ENCODE measurements at regions not wholly inside any gene's neighbourhood (a gene's known extent, or its start where the extent isn't known, plus 50 kb on each side); places are given as distances from the start of the nearest gene placed in this dataset.
"Not testable (repeated sequence)": the region's sequence is repeated elsewhere in the genome, so short reads cannot be mapped to it uniquely, and the experiment has no call there.

DNA sequence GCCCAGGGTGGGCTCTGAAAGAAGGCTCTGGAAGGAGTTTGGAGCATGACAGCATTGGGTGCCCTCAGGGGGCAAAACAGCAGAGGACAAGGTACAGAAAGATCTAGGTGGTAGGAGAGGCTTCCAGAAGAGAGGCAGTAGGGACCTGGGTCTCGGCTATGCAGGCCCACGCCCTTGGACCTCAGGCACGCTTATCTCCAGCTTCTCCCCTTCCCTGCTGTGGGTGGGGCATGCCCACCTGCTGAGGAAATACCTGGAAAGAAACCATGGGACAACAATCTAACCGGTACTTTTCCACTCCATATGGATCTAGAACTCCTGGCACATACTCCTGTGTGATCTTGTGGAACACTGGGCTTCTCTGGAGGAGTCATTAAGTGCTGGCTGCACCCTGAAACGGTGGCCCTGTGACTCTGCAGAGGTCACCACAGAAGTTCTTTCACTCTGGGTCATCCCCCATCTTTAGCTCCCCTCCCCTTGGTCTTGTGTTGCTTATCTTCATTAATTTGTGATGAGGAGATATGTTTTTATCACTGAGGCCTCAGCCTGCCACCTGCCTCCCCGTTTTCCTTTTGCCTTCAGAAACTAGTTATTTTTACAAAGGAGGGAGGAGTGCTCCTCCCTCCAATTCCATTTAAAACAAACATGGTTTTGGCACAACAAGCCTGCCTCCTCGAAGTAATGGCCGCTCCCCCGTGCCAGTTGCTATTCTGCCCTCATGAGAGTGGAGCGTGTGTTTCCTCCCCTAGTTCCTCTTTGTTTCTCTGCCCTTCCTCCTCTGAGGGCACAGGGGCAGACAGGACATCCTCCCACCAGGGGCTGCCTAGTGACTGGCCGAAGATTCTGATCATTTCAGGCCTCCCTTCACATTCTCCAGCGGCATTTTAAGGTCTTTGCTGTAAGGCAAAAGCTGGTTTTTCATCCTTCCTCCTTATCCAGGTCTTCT is 78.0 kb upstream of the ATP5PO start:
- DNase-seq = no peak

DNA sequence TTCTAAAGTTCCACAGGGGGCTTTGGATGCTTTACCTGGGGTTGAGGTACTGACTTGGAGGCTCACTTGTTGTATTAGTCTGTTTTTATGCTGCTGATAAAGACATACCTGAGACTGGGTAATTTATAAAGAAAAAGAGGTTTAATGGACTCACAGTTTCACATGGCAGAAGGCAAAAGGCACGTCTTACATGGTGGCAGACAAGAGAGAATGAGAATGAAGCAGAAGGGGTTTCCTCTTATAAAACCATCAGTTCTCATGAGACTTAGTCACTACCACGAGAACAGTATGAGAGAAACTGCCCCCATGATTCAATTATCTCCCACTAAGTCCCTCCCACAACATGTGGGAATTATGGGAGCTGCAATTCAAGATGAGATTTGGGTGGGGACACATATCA is 76.8 kb upstream of the ATP5PO start:
- DNase-seq = not testable (repeated sequence)

DNA sequence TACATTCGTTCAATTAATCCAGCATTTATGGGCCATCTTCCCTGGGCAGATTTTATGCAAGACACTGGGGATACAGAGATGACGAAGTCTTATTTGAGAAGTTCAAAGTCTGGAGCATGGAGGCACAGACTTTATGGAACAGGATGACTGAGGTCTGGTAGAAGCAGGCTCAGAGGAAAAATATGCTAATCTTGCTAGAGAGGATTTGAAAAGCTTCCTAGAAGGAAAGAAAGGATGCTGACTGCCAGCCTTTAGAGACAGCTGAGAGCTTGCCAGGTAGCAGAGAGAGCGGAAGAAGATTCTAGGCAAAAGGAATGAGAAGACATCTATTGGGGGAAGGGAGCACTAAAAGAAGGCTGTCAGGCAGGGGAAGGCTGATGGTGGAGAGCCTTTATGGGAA is 75.5 kb upstream of the ATP5PO start:
- no peak for DNase-seq

DNA sequence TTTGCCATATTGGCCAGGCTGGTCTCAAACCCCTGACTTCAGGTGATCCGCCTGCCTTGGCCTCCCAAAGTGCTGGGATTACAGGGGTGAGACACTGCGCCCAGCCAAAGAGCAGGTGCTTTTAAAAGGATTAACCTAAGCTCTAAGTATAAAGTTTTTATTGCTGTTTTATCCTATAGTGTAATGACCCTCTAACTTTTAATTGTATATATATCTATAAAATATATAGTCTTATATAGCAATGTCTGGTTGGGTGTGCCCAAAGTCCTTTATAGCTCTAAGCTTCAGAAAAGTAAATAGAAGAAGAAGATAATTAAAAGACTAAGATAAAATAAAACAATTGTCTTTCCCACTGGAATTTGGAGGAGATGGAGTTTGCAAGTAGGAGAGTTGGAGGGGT is 73.8 kb upstream of the ATP5PO start:
- no peak for DNase-seq

DNA sequence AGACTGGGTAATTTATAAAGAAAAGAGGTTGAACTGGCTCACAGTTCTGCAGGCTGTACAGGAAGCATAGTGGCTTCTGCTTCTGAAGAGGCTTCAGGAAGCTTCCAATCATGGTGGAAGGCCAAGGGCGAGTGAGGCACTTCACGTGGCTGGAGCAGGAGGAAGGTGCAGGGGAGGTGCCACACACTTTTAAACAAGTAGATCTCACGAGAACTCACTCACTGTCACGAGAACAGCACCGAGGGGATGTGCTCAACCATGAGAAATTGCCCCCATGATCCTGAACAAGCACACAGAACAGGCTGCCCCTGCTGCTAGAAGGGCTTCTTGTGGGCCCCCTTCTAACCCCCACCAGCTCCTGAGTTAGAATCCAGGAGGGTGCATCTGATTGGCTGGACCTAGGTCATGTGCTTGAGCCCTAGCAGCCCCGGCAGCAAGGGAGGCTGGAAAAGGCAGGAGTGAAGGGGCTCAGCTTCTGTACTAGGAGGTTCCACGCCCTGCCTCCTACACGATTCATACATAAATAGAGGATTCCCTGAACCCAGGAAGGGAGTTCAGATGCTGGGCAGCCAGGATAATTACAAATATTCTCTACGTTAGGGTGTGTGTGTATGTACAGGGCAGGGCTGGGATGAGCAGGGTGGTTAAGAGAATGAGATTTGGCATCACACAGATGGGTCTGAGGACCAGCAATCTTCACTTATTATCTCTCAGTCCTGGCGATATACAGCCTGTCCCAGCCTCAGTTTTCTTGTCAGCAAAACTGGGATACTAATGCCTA is 72.8 kb upstream of the ATP5PO start:
- DNase-seq = no peak

DNA sequence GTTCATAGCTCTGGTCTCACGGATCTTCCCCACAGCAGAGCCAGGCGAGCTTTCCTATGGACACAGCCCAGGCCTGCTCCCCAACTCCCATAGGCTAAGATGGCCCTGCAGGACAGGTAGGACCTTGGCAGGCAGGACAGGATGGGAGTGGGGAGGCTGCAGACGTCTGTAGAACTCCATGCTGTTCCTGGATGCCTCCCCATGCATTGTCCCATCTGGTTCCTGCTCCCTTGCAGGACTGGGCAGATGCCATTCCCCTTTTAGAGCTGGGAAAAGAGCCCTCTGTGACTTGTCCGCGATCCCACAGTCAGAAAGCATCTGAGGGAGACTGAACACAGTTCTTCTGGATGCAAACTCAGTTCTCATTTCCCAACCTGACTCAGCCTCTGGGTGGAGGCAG is 71.9 kb upstream of the ATP5PO start:
- no peak for DNase-seq

DNA sequence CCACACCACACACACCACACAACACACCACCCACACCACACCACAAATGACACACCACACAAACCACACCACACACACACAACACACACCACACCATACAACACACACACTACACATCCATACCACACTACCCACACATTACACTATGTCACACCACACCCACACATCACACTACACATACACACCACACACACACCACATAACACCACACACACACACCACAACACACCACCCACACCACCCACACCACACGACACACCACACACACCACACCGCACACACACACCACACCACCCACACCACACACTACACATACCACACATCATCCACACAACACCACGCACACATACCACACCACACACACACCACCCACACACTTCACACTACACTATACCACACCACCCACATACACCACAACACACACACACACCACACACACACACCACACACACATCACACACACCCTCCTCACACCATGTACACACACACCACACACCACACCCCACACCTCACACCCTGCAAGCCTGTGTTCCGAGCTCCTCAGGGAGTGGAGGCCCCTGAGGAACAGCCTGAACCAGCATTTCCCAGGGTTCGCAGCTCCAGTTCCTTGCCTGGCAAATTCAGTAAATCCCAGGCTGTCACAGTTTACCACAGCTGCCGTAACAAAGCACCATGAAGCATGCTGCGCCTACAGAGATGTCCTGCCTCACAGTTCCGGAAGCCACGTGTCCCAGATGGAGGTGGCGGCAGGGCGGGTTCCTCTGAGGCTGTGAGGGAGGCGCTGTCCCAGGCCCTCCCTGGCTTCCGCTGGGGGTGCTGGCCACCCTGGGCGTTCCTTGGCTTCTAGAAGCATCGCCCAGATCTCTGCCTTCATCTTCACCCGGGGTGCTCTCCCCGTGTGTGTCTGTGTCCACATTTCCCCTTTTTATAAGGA is 69.8 kb upstream of the ATP5PO start:
- DNase-seq = no peak

DNA sequence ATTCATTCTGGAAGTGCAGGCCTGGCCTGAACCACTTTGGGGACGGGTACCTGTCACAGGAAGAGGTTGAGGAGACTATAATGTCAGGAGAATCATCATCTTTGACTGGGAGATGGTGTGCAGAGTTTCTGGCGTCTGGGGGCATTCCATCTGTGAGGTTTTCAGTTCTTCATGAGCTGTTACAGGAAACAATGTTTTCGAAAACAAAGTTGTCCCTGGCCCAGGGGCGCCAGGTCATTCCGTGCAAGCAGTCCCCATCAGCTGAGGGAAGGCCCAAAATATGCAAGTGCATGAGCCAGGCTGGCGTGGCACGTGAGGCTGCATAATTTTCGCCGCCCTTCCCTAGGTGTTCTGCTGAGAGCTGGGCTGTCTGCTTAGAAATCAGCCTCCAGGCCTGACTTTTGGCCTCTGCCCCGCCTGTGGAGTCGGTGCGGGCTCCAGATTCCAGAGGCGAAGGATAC is 68.4 kb upstream of the ATP5PO start:
- DNase-seq = no peak

DNA sequence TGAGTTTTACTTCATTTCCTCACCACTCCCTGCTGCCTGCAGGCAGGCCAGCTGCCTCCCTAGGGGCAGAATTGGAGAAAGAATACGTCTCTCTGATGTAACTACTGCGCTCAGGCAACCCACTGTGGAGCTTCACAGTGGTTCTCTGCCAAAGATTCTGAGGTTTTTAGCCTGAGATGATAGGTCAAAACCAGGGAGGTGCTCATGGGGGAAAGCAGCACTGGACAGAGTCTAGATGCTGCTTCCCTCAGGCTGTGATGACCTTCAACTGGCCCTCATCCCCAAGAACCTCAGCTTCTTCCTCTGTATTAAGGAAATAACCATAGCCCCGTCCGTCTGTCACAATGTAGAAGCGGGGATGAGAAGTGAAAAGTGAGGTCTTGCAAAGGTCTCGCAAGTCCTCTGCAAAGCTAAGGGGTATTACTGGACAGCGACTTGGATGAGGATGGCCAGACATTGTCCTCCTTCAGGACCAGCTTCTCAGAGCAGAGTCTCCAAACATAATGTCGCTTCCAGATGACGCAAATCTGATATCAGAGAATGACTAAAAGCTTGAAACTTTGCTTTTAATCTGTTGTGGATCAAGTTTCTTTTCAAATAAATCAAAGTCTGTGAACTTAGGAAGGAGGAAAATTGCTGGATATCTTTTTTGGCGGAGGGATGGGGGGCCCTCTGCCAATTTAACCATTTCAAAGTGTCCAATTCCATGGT is 65.9 kb upstream of the ATP5PO start:
- no peak for DNase-seq

DNA sequence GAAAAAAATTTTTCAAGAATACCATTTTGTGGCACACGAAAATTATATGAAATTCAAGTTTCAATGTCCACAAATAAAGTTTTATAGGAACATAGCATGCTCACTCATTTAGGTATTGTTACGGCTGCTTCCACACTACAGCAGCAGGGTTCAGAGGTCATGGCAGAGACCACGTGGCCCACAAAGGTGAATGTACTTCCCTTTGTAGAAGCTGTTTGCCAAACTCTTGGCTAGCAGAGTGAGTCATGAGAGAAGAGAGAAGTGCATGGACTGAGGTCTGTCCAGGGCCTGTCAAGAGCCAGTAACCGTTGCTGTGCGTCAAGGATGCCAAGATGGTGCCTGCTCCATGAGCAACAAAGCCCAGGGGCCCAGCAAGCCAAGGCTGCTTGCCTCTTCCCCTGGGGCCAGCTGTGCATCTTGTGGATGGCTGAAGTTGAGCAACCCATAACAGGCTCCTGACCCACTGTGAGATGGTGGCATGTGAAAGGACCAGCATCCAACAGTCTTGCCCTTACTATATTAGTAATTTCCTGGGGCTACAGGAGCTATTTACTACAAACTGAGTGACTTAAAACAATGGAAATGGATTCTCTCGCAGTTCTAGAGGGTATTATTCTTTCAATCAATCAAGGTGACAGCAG is 64.8 kb upstream of the ATP5PO start:
- DNase-seq = no peak

DNA sequence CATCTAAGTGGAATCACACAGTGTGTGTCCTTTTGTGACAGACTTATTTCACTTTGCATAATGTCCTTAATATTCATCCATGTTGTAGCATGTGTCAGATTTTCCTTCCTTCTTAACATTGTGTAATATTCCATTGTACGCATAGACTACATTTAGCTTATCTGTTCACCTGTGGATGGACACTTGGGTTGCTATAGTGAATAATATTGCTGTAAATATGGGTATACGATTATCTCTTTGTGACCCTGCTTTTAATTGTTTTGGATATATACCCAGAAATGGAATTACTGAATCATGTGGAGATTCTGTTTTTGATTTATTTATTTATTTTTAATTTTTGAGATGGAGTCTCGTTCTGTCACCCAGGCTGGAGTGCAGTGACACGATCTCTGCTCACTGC is 63.0 kb upstream of the ATP5PO start:
- no peak for DNase-seq

DNA sequence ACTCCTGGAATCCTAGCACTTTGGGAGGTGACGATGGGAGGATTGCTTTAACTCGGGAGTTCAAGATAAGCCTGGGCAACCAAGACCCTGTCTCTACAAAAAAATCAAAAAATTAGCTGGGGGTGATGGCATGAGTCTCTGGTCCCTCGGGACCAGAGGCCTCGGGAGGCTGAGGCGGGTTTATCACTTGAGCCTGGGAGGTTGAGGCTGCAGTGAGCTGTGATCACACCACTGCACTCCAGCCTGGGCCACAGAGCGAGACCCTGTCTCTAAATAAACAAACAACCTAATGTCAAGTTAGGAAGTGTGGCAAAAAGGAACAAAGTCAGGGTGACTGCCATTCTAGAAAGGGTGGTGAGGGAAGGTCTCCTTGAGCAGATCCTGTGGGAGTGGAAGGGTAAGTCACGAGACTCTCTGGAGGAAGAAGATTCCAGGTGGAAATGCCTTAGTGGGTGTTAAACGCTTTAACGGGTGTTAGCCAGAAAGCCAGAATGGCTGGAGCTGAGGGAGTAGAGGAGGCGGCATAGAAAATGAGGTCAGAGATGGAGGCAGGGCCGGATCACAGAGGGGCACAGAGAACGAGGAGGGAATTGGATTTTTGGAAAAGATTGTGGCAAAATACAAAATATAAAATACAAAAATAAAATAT is 62.2 kb upstream of the ATP5PO start:
- DNase-seq = no peak

DNA sequence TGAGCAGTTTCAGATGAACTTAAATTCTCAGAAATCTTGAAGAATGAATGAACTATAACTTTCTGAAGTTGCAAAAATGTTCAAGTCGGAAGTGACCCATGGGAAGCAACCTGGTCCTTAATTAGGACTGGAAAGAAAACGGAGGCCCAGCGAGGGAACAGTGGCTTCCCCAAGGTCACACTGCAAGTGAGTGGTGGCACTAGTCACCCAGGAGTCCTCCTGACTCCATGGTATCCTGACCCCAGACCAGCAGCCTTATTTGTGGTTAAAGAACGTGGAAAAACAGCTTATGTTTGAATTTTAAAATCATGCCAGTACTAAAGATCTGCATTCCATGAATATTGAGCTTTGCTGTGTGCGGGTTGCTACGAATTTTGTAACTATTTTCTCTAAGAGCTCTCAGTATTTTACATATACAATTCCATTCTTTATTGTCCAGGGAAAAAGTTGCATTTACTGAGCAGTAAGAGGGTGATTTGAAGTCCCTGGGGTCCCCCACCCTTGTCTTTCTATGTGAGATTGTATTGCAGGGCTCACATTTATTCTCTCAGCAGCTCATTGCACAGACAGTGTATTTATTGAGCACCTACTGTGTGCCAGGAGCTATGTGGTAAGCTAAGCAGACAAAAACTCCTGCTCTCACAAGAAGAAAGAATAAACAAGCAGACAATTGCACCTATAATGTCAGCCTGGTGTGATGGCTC is 61.6 kb upstream of the ATP5PO start:
- no peak for DNase-seq

DNA sequence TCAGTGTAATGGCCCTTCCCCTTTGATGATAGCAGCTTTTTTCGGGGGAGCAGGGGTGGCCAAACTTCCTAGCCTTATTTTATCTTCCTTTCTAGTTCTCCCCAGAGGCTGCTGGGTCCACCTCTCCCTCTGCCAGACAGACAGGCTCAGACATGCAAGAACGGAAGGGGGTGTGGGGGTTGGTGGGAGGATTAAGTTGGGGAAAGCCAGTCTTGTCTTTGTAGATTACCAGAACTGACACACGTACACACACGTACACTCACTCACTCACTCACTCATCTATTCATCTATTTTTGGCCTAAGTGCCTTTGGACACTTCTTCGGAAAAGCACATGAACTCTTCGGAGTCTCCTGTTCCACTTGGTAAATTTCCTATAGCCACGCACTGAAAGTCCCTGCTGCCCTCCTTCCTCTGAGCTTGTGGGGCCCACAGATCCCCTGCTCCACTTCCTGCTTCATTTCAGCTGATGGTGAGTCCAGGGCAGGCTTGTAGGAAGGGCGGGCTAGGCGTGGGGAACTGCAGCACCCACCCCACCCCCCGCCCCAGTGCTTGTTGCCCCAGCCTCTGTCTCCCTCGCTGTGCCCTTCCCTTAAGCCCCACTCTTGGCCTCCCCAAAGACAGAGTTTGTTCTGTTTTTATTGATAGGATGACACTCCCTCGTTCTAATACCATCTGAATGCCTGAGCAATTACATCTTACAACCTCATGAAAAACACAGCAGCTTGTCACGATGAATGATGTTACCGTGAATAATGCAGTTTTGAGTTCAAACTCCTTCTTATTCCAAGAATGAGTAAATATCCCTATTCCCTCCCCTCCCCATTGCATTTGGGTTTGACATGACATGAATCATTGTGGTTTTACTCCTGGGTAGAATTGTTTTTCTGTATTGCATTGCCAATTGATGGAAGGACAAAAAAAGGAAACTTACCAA is 60.7 kb upstream of the ATP5PO start:
- DNase-seq = no peak

DNA sequence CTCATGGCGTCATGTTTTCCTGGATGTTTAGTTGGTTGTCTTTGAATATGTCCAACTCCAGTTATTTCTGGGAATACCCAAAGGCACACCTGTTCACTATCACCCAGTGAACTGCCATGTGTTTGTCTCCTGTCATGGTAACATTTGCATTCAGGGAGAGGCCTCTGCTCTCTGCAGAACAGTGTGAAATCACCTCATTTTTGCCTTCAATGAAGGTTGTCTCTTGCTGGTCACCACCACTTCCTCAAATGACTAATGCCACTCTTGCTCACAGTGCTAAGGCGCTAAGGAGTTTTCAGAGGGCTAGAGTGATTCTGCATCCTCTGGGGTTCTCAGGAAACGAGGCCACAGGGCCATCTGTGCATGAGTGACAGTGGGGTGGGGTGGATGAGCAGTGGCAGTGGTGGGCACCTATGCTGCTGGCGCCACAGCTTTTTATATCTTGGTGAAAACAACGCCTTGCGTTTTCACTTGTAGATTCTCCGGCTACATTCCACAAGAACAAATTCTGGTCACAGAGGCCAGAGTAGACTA is 60.0 kb upstream of the ATP5PO start:
- no peak for DNase-seq

DNA sequence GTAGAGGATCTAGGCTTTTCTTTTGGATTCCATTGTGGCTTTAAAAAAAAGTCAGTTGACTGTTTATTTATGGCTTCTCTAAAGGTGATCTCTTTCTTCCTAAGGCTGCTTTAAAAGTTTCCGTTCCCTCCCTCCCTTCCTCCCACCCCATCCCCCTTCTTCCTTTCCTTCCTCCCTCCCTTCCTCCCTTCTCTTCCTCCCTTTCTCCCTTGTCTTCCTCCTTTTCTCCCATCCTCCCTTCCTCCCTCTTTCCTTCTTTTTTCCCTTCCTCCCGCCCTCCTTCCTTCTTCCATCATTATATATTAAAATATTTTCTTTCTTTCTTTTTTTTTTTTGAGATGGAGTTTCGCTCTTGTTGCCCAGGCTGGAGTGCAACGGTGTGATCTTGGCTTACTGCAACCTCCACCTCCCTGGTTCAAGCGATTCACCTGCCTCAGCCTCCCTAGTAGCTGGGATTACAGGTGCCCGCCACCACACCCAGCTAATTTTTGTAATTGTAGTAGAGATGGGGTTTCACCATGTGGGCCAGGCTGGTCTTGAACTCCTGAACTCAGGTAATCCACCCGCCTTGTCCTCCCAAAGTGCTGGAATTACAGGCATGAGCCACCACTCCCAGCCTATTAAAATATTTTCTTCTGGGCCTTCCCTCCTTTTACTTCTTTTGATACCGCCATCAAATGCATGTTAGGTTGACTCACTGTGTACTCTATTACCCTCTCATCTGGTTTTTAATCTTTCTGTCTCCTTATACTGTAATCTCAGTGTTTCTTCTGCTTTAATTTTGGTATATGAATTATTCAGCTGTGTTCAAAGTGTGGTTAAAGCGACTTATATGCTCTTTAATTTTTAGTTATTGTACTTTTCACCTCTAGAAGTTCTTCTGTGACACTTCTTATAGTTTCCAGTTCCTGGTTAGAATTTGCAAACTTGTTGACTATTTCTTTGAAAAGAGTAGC is 59.2 kb upstream of the ATP5PO start:
- no peak for DNase-seq

DNA sequence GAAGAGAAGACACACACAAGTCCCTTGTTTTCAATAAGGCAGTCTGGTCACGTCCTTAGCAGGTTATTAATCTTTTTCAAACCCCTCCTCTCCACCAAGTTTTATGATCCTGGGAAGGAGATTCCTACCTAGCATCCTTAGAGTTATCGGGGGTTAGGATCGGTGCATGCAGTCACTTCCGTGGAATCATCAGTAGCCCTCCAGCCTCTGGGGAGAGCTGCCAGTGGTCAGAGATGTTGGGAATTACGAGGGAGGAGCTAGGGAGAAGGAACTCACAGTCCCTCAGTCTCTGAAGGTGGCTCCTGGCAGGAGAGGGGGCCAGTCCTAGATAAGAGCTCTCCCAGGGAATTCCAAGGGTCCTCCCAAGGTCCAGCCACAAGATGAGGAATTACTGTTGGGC is 57.7 kb upstream of the ATP5PO start:
- DNase-seq = no peak

DNA sequence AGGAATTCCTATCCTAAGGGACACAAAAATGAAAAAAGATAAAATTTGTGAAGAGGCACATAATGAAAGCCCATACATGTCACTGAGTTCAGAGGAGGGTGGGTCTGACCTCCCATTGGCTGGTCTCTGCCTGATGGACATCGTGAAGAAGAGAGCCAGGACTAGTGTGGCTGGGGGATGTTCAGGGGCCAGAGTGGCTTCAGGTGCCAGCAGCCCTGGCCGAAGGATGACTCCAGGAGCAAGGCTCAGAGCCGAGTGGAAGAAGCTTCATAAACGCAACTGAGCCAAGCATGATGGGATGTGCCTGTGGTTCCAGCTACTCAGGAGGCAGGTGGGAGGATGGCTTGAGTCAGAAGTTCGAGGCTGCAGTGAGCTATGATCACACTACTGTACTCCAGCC is 56.9 kb upstream of the ATP5PO start:
- no peak for DNase-seq
